Mucosa of stomach (tissue), 1 donor: ENCODE measurements at regions not wholly inside any gene's neighbourhood (a gene's known extent, or its start where the extent isn't known, plus 50 kb on each side); places are given as distances from the start of the nearest gene placed in this dataset.

Experiments used
- H3K27me3 ChIP-seq: one replicate; pipeline ENCODE4 v1.7.0; 2013; ENCODE audit warnings: mild to moderate bottlenecking, low read length; ENCODE audit not compliant: control insufficient read depth, insufficient read depth
- H3K36me3 ChIP-seq: one replicate; pipeline ENCODE4 v1.7.0; 2013; ENCODE audit warnings: low read length; ENCODE audit not compliant: control insufficient read depth, insufficient read depth
- H3K4me1 ChIP-seq: one replicate; pipeline ENCODE4 v1.7.0; 2013; ENCODE audit warnings: mild to moderate bottlenecking, low read length; ENCODE audit not compliant: control insufficient read depth, insufficient read depth
- H3K4me3 ChIP-seq: one replicate; pipeline ENCODE4 v1.7.0; 2013; ENCODE audit warnings: low read length
- H3K9ac ChIP-seq: one replicate; pipeline ENCODE4 v1.7.0; 2013; ENCODE audit warnings: mild to moderate bottlenecking, low read length, moderate library complexity
- H3K9me3 ChIP-seq: one replicate; pipeline ENCODE4 v1.7.0; 2013; ENCODE audit warnings: mild to moderate bottlenecking, low read length, moderate library complexity; ENCODE audit not compliant: control insufficient read depth
- donor health status: Pancreatic carcinoma.

- Histone ChIP-seq H3K4me3 (no peak overlapping the region), H3K4me1 (no peaks in the 10 kb centered on the region), H3K9ac (no peak overlapping the region), H3K27me3 (no peaks in the 10 kb centered on the region), H3K36me3 (no peaks in the 10 kb centered on the region), H3K9me3 (no peaks in the 10 kb centered on the region)
Observed at GRCh38 chr12:126482238-126482889, 1417.1 kb downstream of the AACS start.

DNA sequence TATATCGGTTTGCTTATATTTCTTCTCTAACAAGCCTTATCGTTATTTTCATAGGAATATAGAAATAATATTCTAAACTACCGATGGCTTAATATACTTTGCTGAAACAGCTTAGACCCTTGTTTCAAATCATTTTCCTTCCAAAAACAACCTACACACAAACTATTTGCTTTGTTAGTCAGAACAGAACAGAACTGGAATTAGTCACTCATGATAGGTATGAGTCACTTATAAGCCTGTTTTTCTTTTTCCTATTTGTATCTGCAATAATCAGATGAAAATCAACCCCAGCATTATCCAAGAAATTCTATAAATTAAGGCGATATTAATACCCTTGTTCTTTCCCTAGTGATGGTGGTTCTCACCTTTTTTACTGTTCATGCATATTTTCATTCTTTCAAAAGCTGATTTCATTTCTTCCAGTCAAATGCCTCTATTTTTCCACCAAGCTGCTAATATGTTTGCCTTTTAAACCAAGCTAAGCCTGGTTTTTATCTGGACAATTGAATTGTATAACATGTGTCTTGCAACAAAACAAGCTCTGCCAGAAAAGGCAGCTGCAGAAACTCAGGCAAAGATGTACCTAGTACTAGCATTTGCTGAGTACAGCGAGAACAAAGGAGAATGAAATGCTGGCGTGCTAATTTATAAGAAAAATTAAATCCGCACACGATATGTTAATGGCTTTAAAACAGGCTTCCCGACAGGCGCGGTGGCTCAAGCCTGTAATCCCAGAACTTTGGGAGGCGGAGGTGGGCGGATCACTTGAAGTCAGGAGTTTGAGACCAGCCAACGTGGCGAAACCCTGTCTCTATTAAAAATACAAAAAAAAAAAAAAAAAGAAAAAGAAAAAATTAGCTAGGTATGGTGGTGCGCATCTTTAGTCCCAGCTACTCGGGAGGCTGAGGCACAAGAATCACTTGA, 1418.2 kb downstream of the AACS start:
- no peaks in the 10 kb centered on the region for H3K36me3 ChIP-seq
- no peaks in the 10 kb centered on the region for H3K27me3 ChIP-seq
- H3K9ac ChIP-seq = no peak overlapping the region
- no peak overlapping the region for H3K4me3 ChIP-seq
- H3K9me3 ChIP-seq = no peaks in the 10 kb centered on the region
- H3K4me1 ChIP-seq = no peaks in the 10 kb centered on the region

DNA sequence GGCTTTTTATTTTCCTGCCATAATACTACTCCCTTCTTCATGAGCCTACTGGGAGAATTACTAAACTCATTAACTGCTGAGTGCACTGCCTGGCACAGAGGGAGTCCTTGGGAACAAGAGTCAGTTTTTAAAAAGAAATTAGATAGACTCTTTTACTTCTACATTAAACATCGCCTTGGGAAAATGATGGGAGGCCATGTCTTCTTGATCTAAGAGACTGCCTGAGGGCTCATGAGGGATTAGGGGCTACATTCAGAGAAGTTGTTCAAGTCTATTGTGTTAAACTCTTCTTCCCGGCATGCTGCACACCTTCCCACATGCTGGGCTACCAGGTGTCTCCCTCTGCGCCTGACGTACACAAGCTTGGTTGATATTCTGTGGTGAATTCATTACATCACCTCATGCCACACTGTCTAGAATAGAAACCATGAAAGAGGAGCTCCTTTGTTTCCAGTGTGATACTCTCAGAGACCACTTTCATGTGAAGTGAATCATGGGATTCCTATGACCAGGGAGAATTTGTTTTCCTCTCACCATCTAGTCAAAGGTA, 1422.3 kb downstream of the AACS start:
- H3K4me3 ChIP-seq = no peak overlapping the region
- H3K9me3 ChIP-seq = no peaks in the 10 kb centered on the region
- H3K9ac ChIP-seq = no peak overlapping the region
- no peaks in the 10 kb centered on the region for H3K36me3 ChIP-seq
- no peaks in the 10 kb centered on the region for H3K4me1 ChIP-seq
- H3K27me3 ChIP-seq = no peaks in the 10 kb centered on the region

DNA sequence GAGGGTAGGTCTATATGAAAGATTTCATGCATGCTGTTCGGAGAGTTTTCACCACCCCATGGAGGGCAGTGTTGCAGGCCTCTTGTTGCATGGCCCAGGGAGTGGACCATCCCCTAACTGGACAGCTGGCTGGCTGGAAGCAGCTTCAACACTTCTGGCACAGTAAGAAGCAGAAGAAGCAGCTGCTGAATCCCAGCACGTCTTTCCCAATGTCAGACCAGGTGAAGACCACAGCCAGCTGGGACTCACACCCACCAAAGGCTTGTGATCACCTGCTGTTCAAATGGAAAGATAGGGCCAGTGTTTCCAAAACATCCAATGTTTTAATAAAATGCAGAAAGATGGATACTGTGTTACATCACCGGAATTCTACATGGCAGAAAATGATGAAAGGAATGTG, 1423.6 kb downstream of the AACS start:
- Histone ChIP-seq H3K4me3 (no peak overlapping the region), H3K27me3 (no peaks in the 10 kb centered on the region), H3K36me3 (no peaks in the 10 kb centered on the region), H3K9ac (no peak overlapping the region), H3K9me3 (no peaks in the 10 kb centered on the region), H3K4me1 (no peaks in the 10 kb centered on the region)

DNA sequence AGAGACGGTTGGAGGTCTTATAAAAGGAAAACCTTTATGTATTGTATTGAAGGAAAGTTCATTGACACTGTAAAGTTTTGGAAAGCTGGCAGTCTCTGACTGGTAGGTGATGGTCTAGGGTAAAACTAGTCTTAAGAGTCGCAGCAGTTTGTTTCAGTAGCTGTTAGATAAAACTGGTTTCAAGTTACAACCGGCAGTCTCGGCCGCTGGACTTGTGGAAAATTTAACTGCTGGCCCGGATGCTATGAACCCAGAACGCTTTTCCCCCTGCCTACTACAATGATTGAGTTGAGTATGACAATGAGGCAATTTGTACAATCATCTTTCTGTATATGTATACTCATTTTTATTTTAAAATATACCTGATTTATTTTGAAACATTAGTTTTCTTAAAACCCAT, 1426.9 kb downstream of the AACS start:
- Histone ChIP-seq H3K9ac (no peak overlapping the region), H3K4me1 (no peaks in the 10 kb centered on the region), H3K27me3 (no peaks in the 10 kb centered on the region), H3K9me3 (no peaks in the 10 kb centered on the region), H3K36me3 (no peaks in the 10 kb centered on the region), H3K4me3 (no peak overlapping the region)

DNA sequence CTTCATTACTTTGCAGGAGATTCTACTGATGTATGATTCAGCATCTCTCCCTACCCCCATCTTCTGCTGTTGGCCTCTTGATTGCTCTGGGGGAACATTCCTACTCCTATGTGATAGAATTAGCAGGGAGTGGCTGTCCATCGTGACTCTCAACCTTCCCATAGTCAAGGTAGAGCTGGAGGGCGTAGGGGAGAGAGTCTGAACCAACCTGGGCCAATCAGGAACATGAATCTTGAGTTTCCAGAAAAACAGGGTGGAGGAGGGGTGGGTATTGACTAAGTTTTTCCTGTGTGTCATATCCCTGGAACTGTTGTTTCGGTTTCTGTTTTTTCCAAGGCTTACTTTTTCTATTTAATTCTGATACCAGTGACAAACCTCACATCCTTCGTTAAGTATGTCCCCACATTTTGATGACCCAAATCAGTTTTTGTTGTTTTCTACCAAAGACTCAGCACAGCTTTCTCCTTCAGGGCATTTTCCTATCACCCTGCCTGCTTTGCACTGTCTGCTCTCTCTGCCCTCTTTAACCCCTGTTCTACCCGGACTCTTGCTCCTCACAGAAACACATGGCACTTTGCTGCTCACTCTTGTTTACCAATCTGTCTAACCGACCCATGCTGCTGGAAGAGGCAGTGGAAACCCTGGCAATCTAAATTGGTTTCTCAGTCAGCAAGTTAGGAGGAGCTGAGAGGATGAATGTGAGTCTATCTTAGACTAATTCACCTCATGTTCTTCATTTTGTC, 1428.3 kb downstream of the AACS start:
- Histone ChIP-seq H3K36me3 (no peaks in the 10 kb centered on the region), H3K9ac (no peak overlapping the region), H3K9me3 (no peaks in the 10 kb centered on the region), H3K4me3 (no peak overlapping the region), H3K4me1 (no peaks in the 10 kb centered on the region), H3K27me3 (no peaks in the 10 kb centered on the region)

GRCh38 chr12:126496201-126496600, 1431.0 kb downstream of the AACS start:
- no peaks in the 10 kb centered on the region for H3K27me3 ChIP-seq
- no peaks in the 10 kb centered on the region for H3K36me3 ChIP-seq
- H3K4me3 ChIP-seq = no peak overlapping the region
- no peak overlapping the region for H3K9ac ChIP-seq
- no peaks in the 10 kb centered on the region for H3K4me1 ChIP-seq
- no peaks in the 10 kb centered on the region for H3K9me3 ChIP-seq

GRCh38 chr12:126506426-126507182, 1441.4 kb downstream of the AACS start:
- Histone ChIP-seq H3K27me3 (no peaks in the 10 kb centered on the region), H3K36me3 (no peaks in the 10 kb centered on the region), H3K9ac (no peak overlapping the region), H3K4me1 (no peaks in the 10 kb centered on the region), H3K9me3 (no peaks in the 10 kb centered on the region), H3K4me3 (no peak overlapping the region)

- H3K4me1 ChIP-seq = no peaks in the 10 kb centered on the region
Observed at GRCh38 chr12:126507231-126507630, 1442.0 kb downstream of the AACS start.

GRCh38 chr12:126509572-126509971, 1444.3 kb downstream of the AACS start:
- Histone ChIP-seq H3K9me3 (no peaks in the 10 kb centered on the region), H3K4me1 (no peaks in the 10 kb centered on the region), H3K36me3 (no peaks in the 10 kb centered on the region), H3K9ac (no peak overlapping the region), H3K27me3 (no peaks in the 10 kb centered on the region), H3K4me3 (no peak overlapping the region)

More at GRCh38 chr12:126507231-126507630, 1442.0 kb downstream of the AACS start:
- no peaks in the 10 kb centered on the region for H3K9me3 ChIP-seq
- no peaks in the 10 kb centered on the region for H3K36me3 ChIP-seq
- no peak overlapping the region for H3K9ac ChIP-seq
- no peaks in the 10 kb centered on the region for H3K27me3 ChIP-seq
- H3K4me3 ChIP-seq = no peak overlapping the region

DNA sequence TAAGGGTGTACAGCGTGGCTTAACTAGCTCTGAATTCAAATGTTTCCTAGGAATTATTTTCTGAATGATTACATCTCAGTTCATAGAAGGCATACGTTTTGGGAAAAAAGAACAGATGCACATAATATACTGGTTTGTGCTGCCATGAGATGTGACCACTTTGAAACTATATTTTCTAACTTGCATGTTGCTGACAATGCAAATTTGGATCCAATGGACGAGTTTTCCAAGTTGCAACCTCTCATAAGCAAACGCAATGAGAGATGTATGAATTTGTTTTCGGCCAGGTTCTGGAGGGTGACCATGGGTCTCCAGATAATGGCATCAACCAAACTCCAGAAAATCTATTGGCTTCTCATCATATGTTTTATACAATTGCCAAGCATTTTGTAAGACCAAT, 1445.4 kb downstream of the AACS start:
- no peak overlapping the region for H3K9ac ChIP-seq
- no peaks in the 10 kb centered on the region for H3K36me3 ChIP-seq
- H3K4me1 ChIP-seq = no peaks in the 10 kb centered on the region
- no peaks in the 10 kb centered on the region for H3K27me3 ChIP-seq
- no peak overlapping the region for H3K4me3 ChIP-seq
- H3K9me3 ChIP-seq = no peaks in the 10 kb centered on the region
